ENCODE measurements at regions not wholly inside any gene's neighbourhood (a gene's known extent, or its start where the extent isn't known, plus 50 kb on each side); places are given as distances from the start of the nearest gene placed in this dataset.

GRCh38 chr2:81835321-81836000 is 1530.9 kb upstream of the LRRTM1 start:
- intact Hi-C loops (cut with DNase I), result no loop called here

GRCh38 chr2:81786811-81787210 is 1482.3 kb upstream of the LRRTM1 start:
- no peaks in the 10 kb centered on the region for H3K27me3 ChIP-seq (ENCODE audit: control insufficient read depth, insufficient read depth, low read length)
- H3K36me3 ChIP-seq (ENCODE audit: control insufficient read depth in 2 of 3, insufficient read depth in 3 of 3, low read length in 3 of 3), result no peaks in the 10 kb centered on the region
- intact Hi-C loops (cut with DNase I), result no loop called here
- H3K4me1 ChIP-seq (ENCODE audit: control insufficient read depth in 2 of 3, insufficient read depth in 2 of 3, low read depth in 1 of 3, low read length in 3 of 3), result no peaks in the 10 kb centered on the region
- FAIRE-seq (no peak), DNase-seq (no peak)
- peaks cover 0 to 3% (median 0%) of the 10 kb centered on the region in 3 donors for H3K9me3 ChIP-seq (ENCODE audit: control insufficient read depth in 2 of 3, insufficient read depth in 1 of 3, low read length in 3 of 3)
- no peak overlapping the region for H3K9ac ChIP-seq (ENCODE audit: low read length in 3 of 3)
- no peak overlapping the region for H3K4me3 ChIP-seq (ENCODE audit: low read length in 3 of 3)
- H3K27ac ChIP-seq (ENCODE audit: low read depth in 2 of 2, low read length in 2 of 2), result no peak overlapping the region
- no peak for TF ChIP-seq CTCF (IDR thresholded peaks at IDR 0.05; ENCODE audit: borderline replicate concordance, extremely low read depth, insufficient read depth)

More at GRCh38 chr2:81835321-81836000, 1530.9 kb upstream of the LRRTM1 start:
- no peaks in the 10 kb centered on the region for H3K36me3 ChIP-seq (ENCODE audit: control insufficient read depth in 2 of 3, insufficient read depth in 3 of 3, low read length in 3 of 3)
- no peaks in the 10 kb centered on the region for H3K4me1 ChIP-seq (ENCODE audit: control insufficient read depth in 2 of 3, insufficient read depth in 2 of 3, low read depth in 1 of 3, low read length in 3 of 3)
- TF ChIP-seq CTCF (IDR thresholded peaks at IDR 0.05; ENCODE audit: borderline replicate concordance, extremely low read depth, insufficient read depth), result no peak
- DNase-seq (no peak), FAIRE-seq (no peak)
- no peak overlapping the region for H3K4me3 ChIP-seq (ENCODE audit: low read length in 3 of 3)
- H3K9me3 ChIP-seq (ENCODE audit: control insufficient read depth in 2 of 3, insufficient read depth in 1 of 3, low read length in 3 of 3), result peaks cover 0 to 7% (median 0%) of the 10 kb centered on the region in 3 donors
- no peak overlapping the region for H3K27ac ChIP-seq (ENCODE audit: low read depth in 2 of 2, low read length in 2 of 2)
- H3K9ac ChIP-seq (ENCODE audit: low read length in 3 of 3), result no peak overlapping the region
- no peaks in the 10 kb centered on the region for H3K27me3 ChIP-seq (ENCODE audit: control insufficient read depth, insufficient read depth, low read length)

GRCh38 chr2:81767187-81767912 is 1462.8 kb upstream of the LRRTM1 start:
- FAIRE-seq, result no peak
- DNase-seq, result no peak

More at GRCh38 chr2:81767187-81767912, 1462.8 kb upstream of the LRRTM1 start:
- Histone ChIP-seq H3K27me3 (ENCODE audit: control insufficient read depth, insufficient read depth, low read length) (no peaks in the 10 kb centered on the region), H3K36me3 (ENCODE audit: control insufficient read depth in 2 of 3, insufficient read depth in 3 of 3, low read length in 3 of 3) (no peaks in the 10 kb centered on the region), H3K9ac (ENCODE audit: low read length in 3 of 3) (no peak overlapping the region), H3K27ac (ENCODE audit: low read depth in 2 of 2, low read length in 2 of 2) (no peak overlapping the region), H3K4me3 (ENCODE audit: low read length in 3 of 3) (no peak overlapping the region), H3K9me3 (ENCODE audit: control insufficient read depth in 2 of 3, insufficient read depth in 1 of 3, low read length in 3 of 3) (no peaks in the 10 kb centered on the region), H3K4me1 (ENCODE audit: control insufficient read depth in 2 of 3, insufficient read depth in 2 of 3, low read depth in 1 of 3, low read length in 3 of 3) (no peaks in the 10 kb centered on the region)
- TF ChIP-seq CTCF (IDR thresholded peaks at IDR 0.05; ENCODE audit: borderline replicate concordance, extremely low read depth, insufficient read depth), result no peak
- intact Hi-C loops (cut with DNase I), result no loop called here
